ENCODE measurements at regions not wholly inside any gene's neighbourhood (a gene's known extent, or its start where the extent isn't known, plus 50 kb on each side); places are given as distances from the start of the nearest gene placed in this dataset.

DNA sequence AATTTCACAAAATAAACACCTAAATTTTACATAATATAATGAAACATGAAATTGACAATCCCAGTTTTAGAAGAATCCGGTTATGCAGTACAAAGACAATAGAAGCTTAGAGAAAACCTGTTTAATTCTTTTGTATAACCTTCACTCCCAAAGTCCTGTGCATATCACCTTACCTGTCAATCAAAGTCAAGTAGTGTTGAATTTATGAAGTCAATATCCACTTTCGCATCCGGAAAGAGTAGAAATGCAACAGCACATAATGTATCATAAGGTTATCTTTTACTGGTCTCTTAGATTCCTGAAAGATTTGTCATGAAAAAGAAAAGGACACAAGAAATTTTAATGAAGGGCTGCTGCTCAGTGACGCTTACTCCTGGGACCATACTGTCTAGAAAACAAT lies 1112.6 kb downstream of the PCDH9 start:
- TF ChIP-seq FOS (IDR thresholded peaks at IDR 0.05; ENCODE audit: borderline replicate concordance, insufficient read depth, low read length) (no peak), JUN (IDR thresholded peaks at IDR 0.05; ENCODE audit: borderline replicate concordance, insufficient read depth, insufficient read length, low read depth) (no peak), POLR2A (IDR thresholded peaks at IDR 0.05; ENCODE audit: low read depth, low read length) (no peak), EZH2 (IDR thresholded peaks at IDR 0.05; ENCODE audit: borderline replicate concordance, low read depth, low read length, severe bottlenecking) (no peak), GATA2 (IDR thresholded peaks at IDR 0.05; ENCODE audit: insufficient read depth, insufficient read length, low read depth, low read length) (no peak), POLR2AphosphoS5 (IDR thresholded peaks at IDR 0.05; ENCODE audit: insufficient read depth, low read depth, low read length) (no peak), CTCF (IDR thresholded peaks at IDR 0.05; ENCODE audit: extremely low read depth in 1 of 2, insufficient read depth in 1 of 2, low read depth in 1 of 2, low read length in 2 of 2) (no peak), MAX (IDR thresholded peaks at IDR 0.05; ENCODE audit: insufficient read depth, insufficient read length) (no peak), MYC (IDR thresholded peaks at IDR 0.05; ENCODE audit: low read depth, low read length) (no peak)
- Histone ChIP-seq H3K27ac (ENCODE audit: insufficient read depth, low read depth, low read length) (no peak overlapping the region), H3K4me2 (ENCODE audit: insufficient read depth, low read length) (no peak overlapping the region), H3K9ac (replicated peaks; ENCODE audit: extremely low read depth, insufficient read depth, low read length) (no peak overlapping the region), H3K9me1 (replicated peaks; ENCODE audit: control insufficient read depth, extremely low read depth, insufficient read depth, low read length) (no peaks in the 10 kb centered on the region), H3K4me3 (replicated peaks in 1 of 3; ENCODE audit: insufficient read depth in 1 of 3, low read depth in 1 of 3, low read length in 3 of 3) (no peak overlapping the region), H3K79me2 (ENCODE audit: control insufficient read depth, insufficient read depth, low read length) (no peaks in the 10 kb centered on the region), H3K27me3 (ENCODE audit: control insufficient read depth in 2 of 2, insufficient read depth in 2 of 2, low read length in 2 of 2) (no peaks in the 10 kb centered on the region), H3K9me3 (replicated peaks; ENCODE audit: control insufficient read depth, insufficient read depth, low read length) (no peaks in the 10 kb centered on the region), H2AFZ (ENCODE audit: low read depth, low read length) (no peak overlapping the region), H4K20me1 (replicated peaks; ENCODE audit: control insufficient read depth, extremely low read depth, insufficient read depth, low read length) (no peaks in the 10 kb centered on the region), H3K36me3 (ENCODE audit: control insufficient read depth in 2 of 2, extremely low read depth in 1 of 2, insufficient read depth in 2 of 2, low read length in 2 of 2) (no peaks in the 10 kb centered on the region), H3K4me1 (ENCODE audit: control insufficient read depth, extremely low read depth, insufficient read depth, low read length) (no peaks in the 10 kb centered on the region)
- DNase-seq (ENCODE audit: low read depth, low spot score) (no peak), FAIRE-seq (no peak)
- ChIA-PET CTCF (interaction anchor here (1.3 kb wide), 1 partner anchor 22 kb away, joined by 3 read pairs; no protein-coding TSS in a partner anchor), POLR2A (no interaction called here)
- dilution Hi-C loops (cut with MboI; ENCODE audit: extremely low pct_ligation_motif_present, low sequenced_read_pairs) = no loop called here
- BruUV-seq (replicated peaks) = no TSS peak
- intact Hi-C loops (cut with micrococcal nuclease) = no loop called here

Data from endothelial cell of umbilical vein (primary cell).